Left colon (tissue), 2 donors: ENCODE measurements at regions not wholly inside any gene's neighbourhood (a gene's known extent, or its start where the extent isn't known, plus 50 kb on each side); places are given as distances from the start of the nearest gene placed in this dataset.
"Not testable (repeated sequence)": the region's sequence is repeated elsewhere in the genome, so short reads cannot be mapped to it uniquely, and the experiment has no call there.

Experiments
- ATAC-seq: fragments of 200-7000 bp; cut with Tn5 transposase; one replicate; pipeline ENCODE4 v1.9.1; 2020; ENCODE audit warnings: mild to moderate bottlenecking, moderate library complexity
- DNase-seq, 2 donors: peaks; one replicate each; pipeline ENCODE4 v3.0.0-alpha.2; 2020
- intact Hi-C, 2 donors: fragments of 100-400 bp; cut with DNase I in 1 of 2; cut with micrococcal nuclease in 1 of 2; formaldehyde crosslinking; loops; one replicate each; pipeline versions ENCODE4 v1.11.2 to v1.14.0; 2022; cut with DNase I, micrococcal nuclease
- donor health status: DM: no; HTN: no; CAD: no.
- donor health status: DM: yes; HTN: yes; CAD: no.

DNA sequence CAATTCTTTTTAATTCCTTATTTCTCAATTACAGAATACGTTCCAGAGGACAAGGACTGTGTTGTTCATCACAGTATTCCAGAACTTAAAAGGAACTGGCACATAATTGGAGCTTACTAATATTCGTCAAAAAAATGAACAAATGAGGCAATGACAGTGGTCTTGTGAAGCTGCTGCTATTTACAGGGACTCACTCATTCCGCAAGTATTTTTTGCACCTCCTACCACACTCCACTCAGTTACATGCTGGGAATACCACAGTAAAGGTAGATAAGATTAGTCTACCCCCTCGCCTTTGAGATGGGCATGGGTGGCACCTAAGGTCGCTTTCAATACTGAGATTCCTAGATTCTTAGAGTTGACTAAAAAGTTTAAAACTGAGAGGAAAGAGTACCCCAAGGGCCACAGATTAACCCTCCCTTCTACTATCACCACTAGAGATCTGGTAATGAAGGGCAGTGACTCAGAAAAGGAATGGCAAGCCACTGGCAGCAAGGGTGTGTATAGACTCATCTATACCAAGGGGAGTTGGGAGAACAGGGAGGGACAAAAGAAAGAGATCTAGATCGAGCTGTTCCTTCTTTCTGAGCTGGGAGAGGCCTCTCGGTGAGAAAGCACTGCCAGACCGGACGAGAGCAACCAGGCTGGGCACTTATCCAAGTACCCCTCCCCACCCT is 85.0 kb downstream of the RPL27A start:
- ATAC-seq (no peak), DNase-seq (no peak)
- intact Hi-C loops = no loop called here

DNA sequence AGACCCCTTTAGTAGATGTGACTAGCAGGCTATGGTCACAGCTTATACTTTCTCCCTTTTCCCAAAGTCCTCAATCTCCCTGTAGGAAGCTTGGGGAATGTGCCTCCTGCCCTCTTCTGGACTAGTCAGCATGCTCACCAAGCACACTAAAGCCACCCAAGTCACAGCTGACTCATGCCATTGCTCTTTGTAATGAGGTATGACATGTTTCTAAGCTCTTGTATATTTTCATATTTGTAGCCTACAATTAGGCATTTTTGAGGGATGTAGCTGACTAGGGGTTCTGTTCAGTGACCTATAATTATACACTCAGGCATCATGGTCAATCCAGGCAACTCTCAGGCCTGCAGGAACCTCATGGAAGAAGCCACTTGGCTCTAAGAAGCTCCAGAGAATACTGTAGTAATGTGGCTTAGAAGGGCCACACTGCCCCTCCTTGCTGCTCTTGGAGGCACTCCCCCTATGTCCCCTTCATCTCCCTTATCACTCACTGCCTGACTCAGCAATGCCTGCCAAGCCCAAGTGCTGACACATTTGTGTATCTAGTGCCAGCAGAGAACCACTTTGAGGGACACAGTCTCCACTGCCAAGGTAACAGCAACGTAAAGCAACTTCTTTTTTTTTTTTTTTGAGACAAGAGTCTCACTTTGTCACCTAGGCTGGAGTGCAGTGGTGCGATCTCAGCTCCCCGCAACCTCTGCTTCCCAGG is 86.2 kb downstream of the RPL27A start:
- intact Hi-C loops = no loop called here
- peak; percentile 54 for ATAC-seq
- no peak for DNase-seq

DNA sequence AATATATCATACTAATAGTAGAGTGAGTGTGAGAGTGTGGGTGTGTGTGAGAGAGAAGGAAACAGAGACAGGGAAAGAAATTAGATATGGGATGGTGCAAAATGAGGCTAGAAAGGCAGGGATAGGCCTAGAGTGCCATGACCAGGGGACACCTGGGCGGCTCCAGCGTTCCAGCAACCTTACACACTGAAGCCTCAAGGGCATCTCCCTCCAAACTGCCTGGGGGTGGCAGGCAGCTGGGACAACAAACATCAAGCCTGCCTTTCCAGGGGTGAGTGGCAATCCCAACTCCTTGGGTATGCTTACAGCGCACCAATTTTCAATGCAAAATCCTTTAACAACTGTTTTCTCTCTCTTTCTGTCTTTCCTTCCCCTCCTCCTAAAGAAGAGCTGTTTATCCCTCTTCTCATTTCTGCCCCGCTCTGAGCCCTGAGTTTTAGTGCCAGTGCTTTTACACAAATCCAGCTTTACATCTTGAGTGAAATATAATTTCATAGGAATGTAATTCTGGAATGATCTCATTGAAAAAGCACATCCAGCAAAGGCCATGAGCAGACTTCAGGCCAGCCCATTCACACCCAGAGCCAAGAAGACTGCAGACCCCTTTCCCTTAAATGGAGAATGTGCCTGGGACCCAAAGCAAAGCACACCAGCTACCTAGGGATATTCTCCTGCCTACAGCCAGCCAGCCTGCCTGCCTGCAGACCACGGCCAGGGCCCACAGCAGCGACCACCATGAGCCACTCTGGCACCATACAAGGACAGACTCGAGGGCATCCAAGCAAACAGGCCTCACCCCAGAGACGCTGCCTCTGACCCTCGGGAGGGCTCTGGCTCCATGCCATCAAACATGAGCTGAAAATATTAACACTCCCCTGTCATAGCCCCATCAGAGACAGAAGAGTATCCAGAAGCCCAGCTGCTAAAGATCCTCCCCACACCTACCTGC is 90.3 kb downstream of the RPL27A start:
- ATAC-seq = no peak
- DNase-seq = no peak
- intact Hi-C loops = no loop called here

DNA sequence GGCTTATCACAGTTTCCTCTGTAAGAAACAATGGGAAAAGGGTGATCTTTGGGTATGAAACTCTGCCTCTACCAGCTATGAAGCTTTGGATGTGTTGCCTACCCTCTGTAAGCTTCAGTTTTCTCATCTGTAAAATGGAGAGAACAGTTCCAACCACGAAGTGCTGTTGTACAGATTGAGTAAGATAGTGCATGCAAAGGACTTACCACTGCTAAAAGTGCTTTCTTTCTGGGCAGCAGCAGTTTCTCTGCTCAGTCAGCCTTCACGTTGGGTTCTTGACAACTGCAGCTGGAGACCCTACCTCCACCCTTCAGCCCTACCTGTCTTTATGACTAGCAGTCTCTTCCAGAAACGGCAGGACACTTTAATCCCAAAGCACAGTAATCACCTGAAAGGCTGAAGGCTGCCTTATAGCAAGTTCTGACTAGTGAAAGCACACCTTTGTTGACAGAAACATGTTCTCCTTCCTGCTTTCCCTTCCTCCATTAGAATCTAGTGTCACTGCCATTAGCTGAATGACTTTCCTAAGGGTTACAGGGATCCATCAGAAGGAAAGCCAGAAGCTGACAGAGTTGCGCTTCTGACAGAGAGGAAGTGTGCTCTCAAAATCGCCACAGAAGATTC is 91.4 kb downstream of the RPL27A start:
- ATAC-seq (peak; percentile 95), DNase-seq (no peak)
- intact Hi-C loops = no loop called here

DNA sequence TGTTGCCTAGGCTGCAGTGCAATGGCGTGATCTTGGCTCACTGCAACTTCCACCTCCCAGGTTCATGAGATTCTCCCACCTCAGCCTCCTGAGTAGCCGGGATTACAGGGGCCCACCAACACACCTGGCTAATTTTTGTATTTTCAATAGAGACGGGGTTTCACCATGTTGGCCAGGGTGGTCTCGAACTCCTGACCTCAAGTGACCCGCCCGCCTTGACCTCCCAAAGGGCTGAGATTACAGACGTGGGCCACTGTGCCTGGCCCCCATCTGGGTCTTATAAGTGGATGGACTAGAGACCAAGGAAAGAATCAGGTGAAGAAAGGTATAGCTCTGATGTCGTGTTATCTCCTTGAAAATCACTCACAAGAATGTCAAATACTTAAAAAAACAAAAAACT is 92.3 kb downstream of the RPL27A start:
- DNase-seq, intact Hi-C loops, ATAC-seq: not testable (repeated sequence)

DNA sequence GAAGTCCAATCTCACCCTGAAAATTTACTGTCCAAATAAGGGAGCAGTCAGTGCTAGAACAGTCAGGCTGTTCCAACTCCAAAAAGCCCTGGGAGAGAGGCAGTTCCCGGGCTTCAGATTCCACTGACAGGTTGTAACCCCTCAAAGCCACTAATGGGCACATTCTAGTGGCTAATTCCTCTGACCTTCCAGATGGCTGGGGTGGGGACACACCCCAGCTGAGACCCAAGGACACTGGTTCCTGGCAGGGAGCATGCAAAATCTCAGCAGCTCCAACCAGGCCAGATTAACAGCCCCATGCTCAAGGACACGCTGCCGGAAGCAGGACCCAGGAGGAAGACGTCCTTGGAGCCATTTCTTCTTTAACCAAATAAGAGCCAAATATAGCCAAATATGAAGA is 92.7 kb downstream of the RPL27A start:
- no peak for ATAC-seq
- intact Hi-C loops = no loop called here
- DNase-seq = no peak

DNA sequence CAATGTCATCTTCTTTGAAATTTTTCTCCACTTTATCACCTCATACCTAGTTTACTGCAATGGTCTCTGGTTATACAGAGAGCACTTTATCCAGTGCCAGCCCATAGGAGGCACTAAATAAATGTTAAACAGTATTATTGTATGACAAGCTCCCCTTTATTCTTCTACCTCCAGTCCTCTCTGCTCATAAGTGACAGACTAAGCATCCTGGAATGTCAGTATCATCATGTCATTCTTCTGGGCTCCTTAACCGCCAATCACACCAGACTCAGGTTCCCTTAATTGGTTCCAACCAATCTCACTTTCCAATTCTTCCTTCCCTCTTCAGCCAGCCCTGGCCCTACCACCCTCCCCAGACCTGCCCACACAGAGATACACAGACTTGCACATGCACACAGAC is 93.1 kb downstream of the RPL27A start:
- DNase-seq (no peak), ATAC-seq (no peak)
- intact Hi-C loops = no loop called here

DNA sequence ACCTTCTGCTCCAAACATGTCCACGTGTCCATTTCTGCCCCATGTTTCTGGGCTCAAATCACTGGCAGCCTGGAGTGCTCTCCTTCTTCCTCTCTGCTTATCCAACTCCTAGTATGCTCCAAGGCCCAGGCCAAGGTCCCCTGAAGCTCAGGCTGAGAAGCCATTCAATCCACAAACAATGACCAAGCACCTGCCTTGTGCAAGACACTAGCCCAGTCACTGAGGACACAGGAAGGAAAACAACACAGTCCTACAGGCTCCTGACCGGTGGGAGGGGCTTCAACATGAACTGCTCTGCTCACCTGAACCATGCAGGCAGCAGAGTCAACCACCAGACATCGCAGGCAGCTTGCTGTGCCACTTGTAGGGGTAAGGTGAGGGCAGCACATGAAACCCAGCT is 93.6 kb downstream of the RPL27A start:
- DNase-seq (no peak), ATAC-seq (no peak)
- intact Hi-C loops = no loop called here

DNA sequence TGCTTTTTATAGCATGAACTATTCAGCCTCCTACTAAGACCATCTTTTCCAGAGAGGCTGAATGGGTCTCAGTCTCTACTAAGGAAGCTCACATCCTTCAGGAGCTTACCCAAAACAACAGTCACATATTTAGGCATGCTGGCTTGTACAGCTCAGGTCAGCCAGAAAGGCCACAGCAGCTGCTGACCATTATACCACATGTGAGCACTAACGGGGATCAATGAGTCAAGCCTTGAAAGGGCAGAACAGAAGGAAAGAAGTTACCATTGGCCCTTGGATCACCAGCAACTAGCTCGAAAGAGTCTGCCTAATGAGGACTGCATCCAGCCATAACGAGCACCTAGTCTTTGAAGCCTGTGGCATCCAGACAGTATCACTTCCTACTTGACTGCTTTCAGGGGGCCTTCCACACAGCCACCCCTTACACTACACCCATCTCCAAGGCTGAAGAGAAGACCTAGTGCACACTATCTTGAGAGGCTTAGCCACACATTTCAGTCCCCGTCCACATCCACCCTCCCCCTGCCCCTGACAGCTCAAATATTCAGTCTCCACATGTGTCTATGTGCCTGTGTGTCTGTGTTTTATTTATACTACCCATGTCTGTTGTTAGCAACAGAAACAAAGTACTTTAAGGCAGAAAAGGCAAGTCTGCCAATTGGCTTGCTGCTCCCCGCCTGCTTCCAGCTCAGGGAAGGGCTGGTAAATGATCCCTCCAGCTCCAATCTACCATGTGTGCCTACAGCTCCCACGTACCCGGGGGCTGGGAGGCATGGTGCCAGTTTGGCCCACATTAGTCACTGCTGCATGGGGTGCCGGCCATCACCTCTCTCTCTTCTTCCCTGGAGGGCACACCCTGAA is 95.5 kb downstream of the RPL27A start:
- intact Hi-C loops = no loop called here
- ATAC-seq (no peak), DNase-seq (no peak)

DNA sequence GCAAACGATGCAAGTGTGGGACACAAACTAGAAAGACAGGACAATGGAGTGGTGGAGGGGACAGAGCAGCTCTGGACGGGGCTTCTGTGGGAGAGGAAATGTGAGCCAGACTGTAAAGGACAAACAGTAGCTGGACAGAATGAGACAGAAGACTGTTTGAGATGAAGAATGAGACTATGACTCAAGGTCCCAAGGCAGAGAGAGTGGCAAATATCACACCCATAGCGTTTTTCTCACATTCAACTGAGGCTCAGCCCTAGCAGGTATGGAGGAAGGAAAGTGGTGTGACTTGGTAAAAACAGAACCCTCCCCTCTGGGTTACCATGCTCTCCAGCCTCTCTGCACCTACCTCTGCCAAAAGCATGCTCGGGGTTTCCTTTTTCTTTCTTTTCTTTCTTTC is 96.5 kb downstream of the RPL27A start:
- ATAC-seq = no peak
- no peak for DNase-seq
- intact Hi-C loops = no loop called here

DNA sequence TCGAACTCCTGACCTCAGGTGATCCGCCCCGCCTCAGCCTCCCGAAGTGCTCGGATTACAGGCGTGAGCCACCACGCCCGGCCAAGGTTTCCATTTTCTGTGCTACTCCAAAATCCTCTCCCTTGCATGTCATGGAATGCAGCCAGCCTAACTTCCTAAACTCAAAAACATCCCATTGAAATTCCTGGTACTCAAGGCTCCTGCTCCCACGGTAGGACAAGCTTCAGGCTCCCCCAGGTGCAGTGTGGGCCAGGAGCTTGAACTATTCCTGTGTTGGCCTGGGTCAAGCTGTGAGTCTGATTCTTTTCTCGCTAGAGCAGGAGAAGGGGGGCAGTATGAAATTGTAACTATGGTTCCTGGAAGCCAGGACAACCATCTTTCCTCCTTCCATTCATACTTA is 97.1 kb downstream of the RPL27A start:
- intact Hi-C loops = no loop called here
- no peak for DNase-seq
- no peak for ATAC-seq

DNA sequence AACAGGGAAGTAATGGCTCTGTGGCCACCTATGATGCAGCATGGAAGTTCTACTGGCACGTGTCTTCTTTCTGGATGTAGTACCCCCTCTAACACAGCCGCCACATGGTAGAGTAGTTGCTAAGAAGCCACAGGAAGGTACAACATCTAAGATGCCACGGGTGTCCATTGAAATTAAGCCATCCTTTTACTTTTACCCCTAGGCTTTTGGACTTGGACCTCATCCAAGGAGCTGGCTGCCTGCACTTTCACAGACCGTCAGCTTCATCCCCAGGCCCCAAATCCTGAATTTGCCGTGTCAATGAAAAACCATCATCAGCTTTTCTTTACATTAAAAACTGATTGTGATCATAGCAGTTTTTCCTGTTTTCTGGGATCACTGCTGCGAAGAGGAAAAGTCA is 102.4 kb downstream of the RPL27A start:
- ATAC-seq = no peak
- intact Hi-C loops = no loop called here
- no peak for DNase-seq

DNA sequence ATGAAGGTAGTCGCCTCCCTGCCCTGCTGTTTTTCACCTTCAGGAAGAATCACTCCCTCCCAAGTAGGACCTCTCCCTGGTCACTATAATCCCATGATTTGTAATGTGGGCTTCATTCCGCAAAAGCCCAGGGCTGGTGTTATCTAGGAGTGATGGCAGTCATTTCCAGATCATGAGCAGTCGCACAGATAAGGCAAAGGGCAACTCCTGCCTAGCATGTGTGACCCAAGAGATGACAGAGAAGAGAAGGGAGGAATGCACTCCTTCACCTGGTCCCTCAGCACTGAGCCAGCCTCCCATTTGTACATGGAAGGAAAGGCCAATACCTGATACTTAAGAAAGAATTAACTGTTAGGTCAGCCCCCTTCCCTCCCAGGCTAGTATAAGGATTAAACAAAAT is 102.9 kb downstream of the RPL27A start:
- ATAC-seq = no peak
- intact Hi-C loops = no loop called here
- DNase-seq = no peak

DNA sequence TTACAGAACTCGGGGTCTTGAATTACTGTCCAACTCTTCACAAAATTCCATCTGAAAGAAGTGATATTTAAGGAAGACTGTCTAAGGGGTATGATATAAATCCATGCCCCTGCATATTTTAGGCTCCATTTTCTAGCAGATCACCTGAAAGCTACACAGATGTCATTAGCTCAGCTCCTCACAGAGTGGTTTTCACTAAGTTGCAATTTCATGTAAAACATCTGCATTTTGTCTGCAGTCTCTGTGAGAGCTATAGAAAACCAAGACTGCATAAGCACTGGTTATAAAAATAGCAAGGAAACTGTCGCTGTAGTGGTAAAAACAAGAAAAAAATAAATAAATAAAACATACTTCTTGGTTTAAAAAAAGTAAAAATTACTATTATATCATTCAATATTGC is 103.4 kb downstream of the RPL27A start:
- intact Hi-C loops = no loop called here
- DNase-seq = no peak
- no peak for ATAC-seq

DNA sequence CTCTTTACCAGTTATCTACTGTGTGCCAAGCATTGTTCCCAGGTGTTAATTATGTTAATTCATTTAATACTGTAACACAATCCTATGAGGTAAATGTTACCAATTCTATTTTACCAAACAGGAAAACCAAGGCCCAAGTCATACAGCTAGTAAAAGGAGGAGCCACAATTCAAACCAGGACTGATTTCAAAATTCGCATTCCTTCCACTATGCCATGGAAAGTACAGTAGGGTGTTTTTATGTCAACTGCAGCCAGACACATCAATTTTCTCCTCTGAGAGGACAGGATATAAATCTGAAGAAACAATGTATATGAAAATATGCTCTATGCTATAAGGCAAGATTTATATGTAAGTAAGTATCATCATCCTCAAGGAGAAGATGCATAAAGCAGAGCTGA is 104.3 kb downstream of the RPL27A start:
- intact Hi-C loops = no loop called here
- DNase-seq (no peak), ATAC-seq (no peak)

DNA sequence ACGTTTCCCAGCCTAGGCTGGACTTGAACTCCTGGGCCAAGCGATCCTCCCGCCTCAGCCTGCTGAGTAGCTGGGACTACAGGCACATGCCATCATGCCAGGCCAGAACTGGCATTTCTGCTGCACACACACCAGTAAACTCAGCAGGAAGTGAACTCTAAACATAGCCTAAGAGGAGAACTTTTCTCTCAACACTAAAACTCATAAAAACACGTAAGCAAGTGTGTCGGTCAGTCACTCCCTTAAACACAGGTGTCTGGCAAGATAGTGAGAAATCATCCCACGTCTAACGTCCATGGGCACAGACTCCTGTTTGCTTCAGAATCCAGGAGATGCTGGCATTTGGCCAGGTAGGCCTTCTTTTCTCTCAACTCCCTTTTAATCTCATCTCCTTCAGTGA is 104.8 kb downstream of the RPL27A start:
- intact Hi-C loops = no loop called here
- ATAC-seq (peak; percentile 80), DNase-seq (peak; percentile 56 to 75)

DNA sequence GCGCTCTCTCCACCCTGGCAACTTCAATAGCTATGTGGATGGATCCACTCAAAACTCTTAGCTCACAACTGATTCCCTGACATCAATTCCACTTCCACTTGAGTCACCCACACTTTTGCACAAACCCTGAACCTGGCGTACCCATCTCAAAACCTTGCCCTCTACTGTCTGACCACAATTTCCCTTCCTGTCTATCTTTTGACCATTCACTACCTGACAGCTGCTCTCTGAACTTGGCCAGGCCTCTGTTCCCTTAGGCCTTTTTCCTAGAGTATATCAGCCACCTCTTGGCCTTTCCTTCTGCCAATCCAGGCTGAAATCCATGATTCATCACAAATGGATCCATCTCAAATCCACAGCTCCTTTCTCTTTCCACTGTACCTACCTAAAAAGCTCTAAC is 106.0 kb downstream of the RPL27A start:
- no peak for DNase-seq
- intact Hi-C loops = no loop called here
- ATAC-seq = no peak

DNA sequence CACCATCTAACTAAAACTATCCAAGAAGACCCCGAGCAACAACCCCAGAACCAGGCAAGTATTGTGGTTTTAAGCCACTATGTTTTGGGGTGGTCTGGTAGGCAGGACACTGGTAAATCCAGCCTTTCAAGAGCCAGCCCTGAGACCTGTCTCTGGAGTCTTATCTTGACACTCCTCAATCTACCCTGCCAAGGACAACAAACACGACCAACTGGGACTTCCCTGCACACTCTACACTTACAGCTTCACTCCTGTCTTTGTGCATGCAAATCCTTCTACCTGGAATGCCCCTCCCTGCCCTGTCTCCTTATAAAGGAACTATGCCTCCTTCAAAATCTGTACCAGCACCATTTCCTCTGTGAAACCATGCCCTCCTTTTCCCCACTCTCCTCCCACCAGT is 107.3 kb downstream of the RPL27A start:
- DNase-seq (peak in 1 of 2 donors; percentile 57), ATAC-seq (peak; percentile 71)
- intact Hi-C loops = no loop called here

DNA sequence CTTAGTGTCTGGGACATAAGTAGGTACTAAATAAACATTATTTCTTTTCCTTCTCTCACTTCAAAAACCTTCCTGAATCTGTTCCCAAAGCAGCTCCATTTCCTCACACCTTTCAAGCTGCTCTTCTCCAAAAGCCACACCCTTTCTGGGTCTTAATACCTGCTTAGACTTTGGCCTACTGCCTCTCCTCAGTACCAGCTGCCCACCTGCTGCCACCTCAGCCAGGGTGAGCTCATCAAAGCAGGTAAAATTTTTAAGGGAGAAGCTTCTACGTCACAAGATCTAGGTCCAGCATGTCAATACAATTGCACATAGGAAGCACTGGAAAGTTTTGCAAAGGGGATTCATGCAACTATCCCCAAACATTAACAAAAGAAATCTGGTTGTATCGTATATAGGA is 108.4 kb downstream of the RPL27A start:
- intact Hi-C loops = no loop called here
- DNase-seq (peak; percentile 32 to 55), ATAC-seq (peak; percentile 42)
